CD4-positive, alpha-beta T cell treated with Interleukin-17A for 1 hour (primary cell): ENCODE measurements at regions not wholly inside any gene's neighbourhood (a gene's known extent, or its start where the extent isn't known, plus 50 kb on each side); places are given as distances from the start of the nearest gene placed in this dataset.
"Not testable (repeated sequence)": the region's sequence is repeated elsewhere in the genome, so short reads cannot be mapped to it uniquely, and the experiment has no call there.

Experiments
- DNase-seq: peaks from one replicate; pipeline ENCODE4 v3.0.0-alpha.2; 2020

DNA sequence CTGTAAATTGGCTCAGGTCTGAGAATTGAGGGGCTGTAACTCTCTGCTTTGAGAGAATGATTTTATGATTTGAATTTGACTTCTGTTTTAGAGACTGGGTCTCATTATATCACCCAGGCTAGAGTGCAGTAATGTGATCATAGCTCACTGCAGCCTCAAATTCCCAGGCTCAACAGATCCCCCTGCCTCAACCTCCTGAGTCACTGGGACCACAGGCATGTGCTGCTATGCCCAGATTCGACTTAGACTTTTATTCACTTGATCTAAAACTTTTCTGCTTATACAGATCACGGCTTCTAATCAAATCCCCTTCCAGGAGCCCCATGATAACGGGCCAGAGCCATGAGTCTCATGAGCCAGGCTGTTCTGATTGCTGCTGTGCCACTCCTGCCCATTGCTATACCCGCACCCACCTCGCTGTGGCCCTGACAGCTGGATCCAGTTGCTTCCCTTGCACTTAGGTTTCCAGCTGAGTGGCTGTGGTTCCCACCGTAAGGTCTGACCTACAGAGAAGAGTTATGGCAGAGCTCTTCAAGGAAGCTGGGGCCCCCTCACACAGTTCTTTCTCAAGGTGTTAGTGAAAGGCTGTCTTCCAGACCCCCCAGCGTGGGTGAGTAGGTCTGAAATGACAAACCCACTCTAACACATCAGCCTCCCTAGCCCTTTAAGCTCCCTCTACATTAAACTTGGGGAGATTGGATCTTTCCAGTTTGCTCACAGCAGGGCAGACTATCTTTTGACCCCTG lies 251.2 kb upstream of the SGCG start:
- no peak for DNase-seq

GRCh38 chr13:22931576-22931975 lies 249.2 kb upstream of the SGCG start:
- DNase-seq, result no peak

DNA sequence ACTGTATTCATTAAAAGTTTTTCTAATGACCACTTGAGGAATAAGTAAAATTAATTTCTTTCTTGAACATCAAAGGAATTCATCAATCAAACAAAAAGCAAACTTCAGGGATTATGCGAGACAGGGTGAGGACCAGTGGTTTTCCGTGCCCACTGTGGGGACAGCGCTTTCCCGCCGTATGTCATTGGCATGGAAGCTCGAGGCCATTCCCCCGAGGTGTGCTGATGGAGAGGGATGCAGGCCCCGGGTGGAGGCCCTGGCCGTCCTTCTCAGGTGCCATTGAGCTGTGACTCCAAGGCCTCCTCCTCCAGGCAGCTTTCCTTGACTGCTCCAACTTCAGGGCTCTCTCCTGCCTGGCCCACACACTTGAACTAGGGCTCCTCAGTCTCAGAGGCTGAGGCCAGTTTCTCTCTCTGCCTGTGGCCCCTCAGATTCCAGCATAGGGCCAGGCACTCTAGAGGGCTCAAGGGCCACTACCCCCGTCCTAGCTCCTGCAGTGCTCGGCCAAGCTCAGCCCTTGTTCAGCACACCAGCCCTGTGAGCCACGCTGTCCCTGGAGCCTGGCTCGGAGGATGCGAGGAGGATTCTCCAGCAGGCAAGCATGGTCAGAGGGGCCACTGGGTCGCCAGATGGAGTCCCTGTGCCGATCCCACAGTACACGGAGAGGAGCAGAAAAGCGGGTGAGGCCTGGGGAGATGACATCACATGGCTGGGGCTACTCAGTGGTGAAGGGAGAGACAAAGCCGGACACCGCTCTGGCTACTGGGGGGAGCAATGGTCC lies 248.0 kb upstream of the SGCG start:
- DNase-seq, result not testable (repeated sequence)

DNA sequence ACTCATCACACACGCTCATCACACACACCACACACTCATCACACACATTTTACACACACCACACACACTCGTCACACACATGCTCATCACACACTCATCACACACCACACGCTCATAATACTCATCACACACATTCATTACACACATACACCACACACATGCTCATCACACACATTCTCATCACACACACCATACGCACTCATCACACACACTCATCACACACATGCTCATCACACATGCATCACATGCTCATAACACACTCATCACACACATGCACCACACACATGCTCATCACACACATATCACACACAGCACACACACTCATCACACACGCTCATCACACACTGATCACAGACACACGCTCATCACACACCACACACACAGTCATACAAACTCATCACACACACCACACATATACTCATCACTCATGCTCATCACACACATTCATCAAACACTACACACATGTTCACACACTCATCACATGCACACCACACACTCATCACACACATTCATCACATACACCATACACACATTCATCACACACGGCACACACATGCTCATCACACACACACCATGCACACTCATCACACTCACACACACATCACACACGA lies 247.1 kb upstream of the SGCG start:
- no peak for DNase-seq

- DNase-seq, result no peak
Measured at GRCh38 chr13:22934744-22935523, 245.8 kb upstream of the SGCG start.

- DNase-seq, result no peak
Measured at GRCh38 chr13:22936228-22936627, 244.6 kb upstream of the SGCG start.

DNA sequence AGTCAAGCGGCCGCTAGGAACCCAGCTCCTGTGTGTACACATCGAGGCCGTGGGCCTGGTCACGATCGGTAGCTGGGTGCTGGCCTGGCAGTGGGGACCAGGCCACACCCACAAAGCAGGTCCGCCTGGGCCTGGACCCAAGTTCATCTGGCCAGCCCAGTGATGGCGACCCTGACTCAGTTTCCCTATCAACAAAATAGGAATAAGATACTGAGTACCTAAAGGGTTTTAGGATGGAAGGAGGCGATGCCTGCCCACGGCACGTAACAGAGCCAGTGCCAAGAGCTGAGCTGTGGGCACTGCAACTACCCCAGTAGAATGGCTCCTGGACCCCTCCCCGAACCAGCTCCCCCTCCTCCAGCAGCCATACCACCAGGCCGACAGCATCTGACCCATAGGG lies 243.5 kb upstream of the SGCG start:
- no peak for DNase-seq

DNA sequence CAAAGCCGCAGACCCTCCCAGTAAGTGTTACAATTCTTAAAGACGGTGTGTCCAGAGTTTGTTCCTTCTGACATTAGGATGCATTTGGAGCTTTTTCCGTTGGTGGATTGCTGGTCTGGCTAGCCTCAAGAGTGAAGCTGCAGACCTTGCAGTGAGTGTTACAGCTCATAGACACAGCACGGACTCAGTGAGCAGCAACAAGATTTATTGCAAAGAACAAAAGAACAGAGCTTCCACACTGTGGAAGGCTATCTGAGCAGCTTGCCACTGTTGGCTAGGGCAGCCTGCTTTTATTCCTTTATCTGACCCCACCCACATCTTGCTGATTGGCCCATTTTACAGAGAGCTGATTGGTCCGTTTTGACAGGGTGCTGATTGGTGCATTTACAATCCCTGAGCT lies 242.8 kb upstream of the SGCG start:
- DNase-seq, result no peak

- DNase-seq, result no peak
Measured at GRCh38 chr13:22938576-22938975, 242.2 kb upstream of the SGCG start.

- no peak for DNase-seq
Measured at GRCh38 chr13:22939157-22939556, 241.6 kb upstream of the SGCG start.

DNA sequence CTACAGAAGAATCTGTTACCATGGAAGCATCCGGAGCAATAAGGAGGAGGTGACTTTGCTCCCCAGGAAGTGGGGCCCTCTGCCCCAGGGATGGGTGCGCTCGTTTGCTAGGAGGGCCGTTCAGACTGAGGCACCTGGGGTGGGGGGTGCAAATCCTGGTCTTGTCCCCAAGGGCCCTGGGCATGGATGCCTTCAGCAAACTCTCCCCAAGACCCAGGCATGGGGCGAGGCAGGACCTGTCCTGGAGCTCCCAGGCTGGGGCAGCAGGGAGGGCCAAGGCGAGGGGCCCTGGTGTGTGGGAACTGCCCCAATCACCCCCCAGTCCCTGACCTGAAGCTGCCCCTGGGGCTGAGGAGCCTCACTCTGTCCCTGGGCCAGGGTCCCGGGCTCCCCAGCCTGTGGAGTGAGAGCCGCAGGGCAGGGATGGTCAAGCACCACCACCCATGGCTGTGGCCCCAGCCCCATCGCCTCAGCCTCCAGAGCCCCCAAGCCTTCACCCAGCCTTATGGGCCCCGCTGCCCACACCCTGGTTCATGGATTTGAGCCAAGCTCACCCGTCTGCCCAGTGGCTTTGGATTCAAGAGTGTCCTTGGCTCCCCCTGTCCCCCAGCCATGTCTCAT lies 240.6 kb upstream of the SGCG start:
- DNase-seq, result no peak

- DNase-seq, result no peak
Measured at GRCh38 chr13:22940736-22941135, 240.0 kb upstream of the SGCG start.

DNA sequence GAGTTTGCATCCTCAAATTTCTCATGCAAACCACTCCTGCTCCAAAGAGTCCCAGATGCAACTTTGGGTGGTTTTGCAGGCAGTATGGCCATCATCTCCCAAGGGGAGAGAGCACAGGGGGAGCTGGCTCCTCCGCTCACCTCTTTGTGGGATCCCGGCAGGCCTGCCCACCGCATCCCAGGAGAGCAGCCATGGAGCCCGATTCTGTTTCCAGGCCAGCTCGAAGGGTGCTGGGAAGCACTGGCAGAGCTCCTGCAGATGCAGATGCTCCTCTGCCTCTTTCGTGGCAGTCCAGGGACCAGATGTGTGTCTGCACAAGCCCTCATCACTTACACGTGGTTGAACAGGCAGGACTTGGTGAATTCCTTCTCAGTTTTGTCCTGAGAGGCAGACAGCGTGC lies 239.3 kb upstream of the SGCG start:
- DNase-seq, result not testable (repeated sequence)

GRCh38 chr13:22942831-22943230 lies 237.9 kb upstream of the SGCG start:
- DNase-seq, result not testable (repeated sequence)

DNA sequence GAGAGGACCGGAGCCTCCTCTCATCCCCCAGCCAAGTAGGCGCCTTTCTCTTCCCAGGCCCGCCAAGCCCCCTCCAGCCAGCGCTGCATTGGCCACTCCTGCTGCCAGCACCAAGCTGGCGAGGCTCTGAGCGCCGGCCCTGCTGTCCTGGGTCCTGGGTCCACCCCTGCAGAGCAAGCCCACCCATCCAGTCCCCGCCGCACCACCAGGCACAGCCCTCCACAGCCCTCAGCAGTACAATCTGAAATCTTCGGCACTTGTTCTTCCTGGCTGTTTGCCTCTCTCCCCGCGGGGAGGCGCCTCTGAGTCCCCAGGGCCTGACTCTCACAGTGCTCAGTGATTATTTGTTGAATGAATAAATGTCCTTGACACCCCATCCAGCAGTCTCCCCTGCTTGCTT lies 236.4 kb upstream of the SGCG start:
- DNase-seq, result no peak

GRCh38 chr13:22945321-22946226 lies 235.2 kb upstream of the SGCG start:
- DNase-seq, result no peak

DNA sequence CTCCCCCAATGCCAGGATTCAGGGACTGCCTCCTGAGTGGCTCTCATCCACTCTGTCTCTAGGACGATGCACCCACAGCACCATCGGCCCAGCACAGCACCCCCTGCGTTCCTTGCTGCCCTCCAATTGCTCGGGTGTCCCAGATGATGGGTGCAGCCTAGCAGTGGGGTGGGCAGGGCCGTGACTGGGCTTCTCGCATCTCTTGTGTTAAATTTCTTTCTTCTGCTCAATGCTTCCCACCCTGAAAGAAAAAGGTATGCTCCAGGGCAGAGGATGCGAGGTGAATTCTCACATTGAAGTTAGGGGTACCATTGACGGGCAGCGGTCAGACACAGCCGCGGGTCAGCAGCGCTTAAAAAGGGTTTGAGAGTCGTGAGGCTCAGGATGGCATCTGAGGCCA lies 232.4 kb upstream of the SGCG start:
- no peak for DNase-seq

DNA sequence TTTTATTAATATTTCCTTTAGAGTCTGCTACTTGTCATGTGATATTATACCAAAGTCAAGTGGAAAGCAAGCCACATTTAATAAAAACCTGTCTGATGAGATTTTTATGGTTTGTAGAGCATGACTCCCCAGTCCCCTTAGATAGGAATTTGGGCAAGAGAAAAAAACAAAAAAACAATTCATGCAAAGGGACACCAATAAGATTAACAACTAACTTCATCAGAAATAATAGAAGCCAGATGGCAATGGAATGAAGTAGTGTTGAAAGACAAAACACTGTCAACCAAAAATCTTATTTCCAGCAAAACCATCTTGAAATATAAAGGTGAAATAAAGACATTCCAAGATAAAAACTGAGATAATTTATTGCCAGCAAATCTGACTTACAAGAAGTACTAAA lies 228.8 kb upstream of the SGCG start:
- DNase-seq, result not testable (repeated sequence)

- DNase-seq, result not testable (repeated sequence)
Measured at GRCh38 chr13:22955147-22955546, 225.6 kb upstream of the SGCG start.

DNA sequence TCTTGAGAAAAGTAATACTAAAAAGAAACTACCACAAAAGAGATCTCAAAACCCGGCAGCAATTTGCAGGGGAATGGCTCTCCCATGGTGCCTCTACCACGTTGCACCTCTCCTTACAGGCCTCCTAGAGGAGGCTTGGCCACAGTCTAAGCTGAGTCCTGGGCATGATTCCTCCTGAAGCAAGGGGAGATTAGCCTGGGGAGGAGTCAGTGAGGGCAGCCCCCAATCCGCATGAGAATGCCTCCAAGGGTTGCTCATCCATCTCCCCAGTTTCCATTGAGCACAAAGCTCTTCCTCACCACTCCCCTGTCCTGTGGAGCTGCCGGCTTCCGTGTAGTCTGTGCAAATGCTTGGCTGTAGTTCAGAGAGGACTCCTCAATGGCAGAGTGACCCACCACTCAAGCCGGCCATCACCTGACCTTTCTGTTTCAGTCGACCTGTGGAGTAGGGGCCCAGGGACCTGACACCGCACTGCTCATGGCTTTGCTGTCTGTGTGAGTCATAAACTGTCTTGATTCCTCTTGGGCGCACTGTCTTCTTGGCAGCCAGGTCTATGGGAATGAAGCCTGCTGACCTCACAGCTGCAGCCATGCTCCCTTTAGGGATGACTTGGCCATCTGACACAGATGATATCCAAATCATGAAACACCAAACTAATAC lies 224.2 kb upstream of the SGCG start:
- DNase-seq, result not testable (repeated sequence)

GRCh38 chr13:22959859-22960258 lies 220.9 kb upstream of the SGCG start:
- not testable (repeated sequence) for DNase-seq
